Spleen (tissue), 7 donors: ENCODE measurements at regions not wholly inside any gene's neighbourhood (a gene's known extent, or its start where the extent isn't known, plus 50 kb on each side); places are given as distances from the start of the nearest gene placed in this dataset.

Experiments used
- CTCF ChIP-seq, 11 experiments: fragments of 200-600 bp in 7 of 11; fragments of 450-650 bp in 4 of 11; sonication (generic) in 4 of 11; IDR thresholded peaks in 8 of 11; conservative IDR thresholded peaks in 3 of 11; 1 replicate in 7 of 11; 2 replicates in 4 of 11; pipeline versions ENCODE4 v1.4.0 to v1.8.0; 2016 to 2021; ENCODE audit warnings: antibody characterized with exemption in 11 of 11, inconsistent platforms in 4 of 11, mild to moderate bottlenecking in 1 of 11
- POLR2A ChIP-seq, 3 donors: fragments of 450-650 bp; IDR thresholded peaks; one replicate each; pipeline ENCODE4 v1.5.1; 2017; ENCODE audit warnings: antibody characterized with exemption in 3 of 3, mild to moderate bottlenecking in 1 of 3
- POLR2AphosphoS5 ChIP-seq, 3 donors: sonication (generic); formaldehyde crosslinking; IDR thresholded peaks; one replicate each; pipeline ENCODE4 v1.5.1; 2017; ENCODE audit warnings: antibody characterized with exemption in 3 of 3
- donor health status: DM: no; HTN: no; CAD: no; lungs with moderate emphysema.
- donor health status: DM: no; HTN: no; CAD: no.
- donor health status: DM: no; HTN: no; CAD: no.

GRCh38 chr6:163839296-163839695, 424.8 kb downstream of the QKI start:
- TF ChIP-seq CTCF (IDR thresholded peaks at IDR 0.05 in 8 of 11, conservative IDR thresholded peaks at IDR 0.05 in 3 of 11), result no peak
- no peak for TF ChIP-seq POLR2A (IDR thresholded peaks at IDR 0.05)
- no peak for TF ChIP-seq POLR2AphosphoS5 (IDR thresholded peaks at IDR 0.05)
